ENCODE measurements at regions not wholly inside any gene's neighbourhood (a gene's known extent, or its start where the extent isn't known, plus 50 kb on each side); places are given as distances from the start of the nearest gene placed in this dataset.
"Not testable (repeated sequence)": the region's sequence is repeated elsewhere in the genome, so short reads cannot be mapped to it uniquely, and the experiment has no call there.

DNA sequence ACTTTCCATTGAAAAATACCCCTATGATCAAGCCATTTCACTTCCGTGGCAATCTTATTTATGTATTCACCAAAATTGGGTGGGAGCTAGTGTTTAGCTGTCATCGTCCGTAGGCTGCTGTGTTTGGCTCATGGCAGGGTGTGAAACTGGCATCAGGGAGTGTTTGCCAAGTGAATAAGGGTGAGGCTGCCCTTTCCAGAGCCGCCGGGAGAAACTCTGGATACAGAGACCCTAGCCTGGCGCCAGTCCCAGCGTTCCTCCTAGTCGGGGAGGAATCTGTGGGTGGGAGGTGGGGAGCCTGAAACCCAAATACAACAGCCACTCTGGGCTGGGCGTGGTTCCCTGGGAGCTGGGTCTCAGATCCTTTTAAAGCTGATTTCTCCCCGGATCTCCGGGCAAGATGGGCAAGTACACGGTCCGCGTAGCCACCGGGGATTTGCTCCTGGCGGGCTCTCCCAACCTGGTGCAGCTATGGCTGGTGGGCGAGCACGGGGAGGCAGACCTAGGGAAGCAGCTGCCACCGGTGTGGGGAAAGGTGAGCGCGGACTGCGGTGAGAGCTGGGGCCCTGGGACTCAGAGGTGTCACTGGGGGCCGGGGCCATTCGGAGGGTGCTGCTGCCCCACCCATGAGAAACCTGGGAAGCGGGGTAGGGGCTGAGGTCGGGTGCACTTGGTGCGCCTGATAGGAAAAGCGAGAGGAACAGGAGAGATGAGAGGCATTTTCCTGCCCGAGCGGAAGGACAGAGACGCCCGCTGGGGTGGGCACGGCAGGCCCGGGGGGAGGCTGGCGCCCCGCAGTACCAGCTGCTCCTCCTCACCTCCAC lies 62.1 kb upstream of the TEKT1 start:
- no peak for DNase-seq (ENCODE audit: low read depth in 4 of 4, low spot score in 2 of 4)

GRCh38 chr17:6894206-6894528 lies 62.6 kb upstream of the TEKT1 start:
- no peak for DNase-seq (ENCODE audit: low read depth in 4 of 4, low spot score in 2 of 4)

- no peak for DNase-seq (ENCODE audit: low read depth in 4 of 4, low spot score in 2 of 4)
Observed at GRCh38 chr17:6901086-6901485, 69.6 kb upstream of the TEKT1 start.

DNA sequence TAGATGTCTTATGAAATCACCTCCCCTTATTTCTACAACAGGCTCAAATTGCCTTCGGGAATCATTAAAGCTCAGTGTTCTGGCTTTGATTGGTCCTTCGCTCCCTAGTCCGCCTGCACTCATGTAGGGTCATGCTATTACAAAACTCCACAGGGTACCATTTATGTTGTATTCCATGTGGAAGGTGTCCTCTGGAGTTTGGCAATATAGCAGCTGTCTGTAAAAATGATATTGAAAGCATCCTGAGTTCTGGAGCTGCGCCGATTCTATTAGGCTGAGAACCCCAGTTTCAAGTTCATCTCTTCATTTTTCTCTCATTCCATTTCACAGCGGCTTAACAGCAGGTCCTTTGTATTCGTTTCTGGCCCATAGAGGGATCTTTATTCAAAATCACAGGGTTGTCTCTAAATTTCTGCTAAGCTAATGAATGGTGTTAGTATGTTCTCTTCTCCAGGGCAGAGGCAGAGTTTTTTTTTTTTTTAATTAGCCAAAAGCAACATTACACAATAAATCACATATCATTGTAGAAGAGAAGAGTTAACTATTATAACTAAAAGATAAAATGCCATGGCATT lies 71.9 kb upstream of the TEKT1 start:
- no peak for DNase-seq (ENCODE audit: low read depth in 4 of 4, low spot score in 2 of 4)

DNA sequence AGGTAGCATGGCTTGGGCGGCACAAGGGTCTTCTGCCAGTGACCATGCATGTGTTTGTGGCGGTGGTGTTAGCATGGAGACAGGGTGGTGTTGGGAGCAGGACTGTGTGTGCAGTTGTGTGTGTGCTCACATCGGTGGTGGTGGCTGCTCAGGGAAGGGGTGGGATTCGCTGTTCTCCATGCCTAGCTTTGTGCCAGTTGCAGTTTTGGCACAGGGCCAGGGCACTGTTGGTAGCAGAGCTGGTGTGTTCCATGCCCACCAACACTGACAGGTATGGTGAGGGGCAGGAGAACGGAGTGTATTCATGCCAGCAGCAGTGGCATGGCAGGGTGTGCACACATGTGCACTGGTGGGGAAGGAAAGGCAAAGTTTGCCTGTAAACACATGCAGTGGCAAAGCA lies 77.3 kb upstream of the TEKT1 start:
- no peak for DNase-seq (ENCODE audit: low read depth in 4 of 4, low spot score in 2 of 4)

DNA sequence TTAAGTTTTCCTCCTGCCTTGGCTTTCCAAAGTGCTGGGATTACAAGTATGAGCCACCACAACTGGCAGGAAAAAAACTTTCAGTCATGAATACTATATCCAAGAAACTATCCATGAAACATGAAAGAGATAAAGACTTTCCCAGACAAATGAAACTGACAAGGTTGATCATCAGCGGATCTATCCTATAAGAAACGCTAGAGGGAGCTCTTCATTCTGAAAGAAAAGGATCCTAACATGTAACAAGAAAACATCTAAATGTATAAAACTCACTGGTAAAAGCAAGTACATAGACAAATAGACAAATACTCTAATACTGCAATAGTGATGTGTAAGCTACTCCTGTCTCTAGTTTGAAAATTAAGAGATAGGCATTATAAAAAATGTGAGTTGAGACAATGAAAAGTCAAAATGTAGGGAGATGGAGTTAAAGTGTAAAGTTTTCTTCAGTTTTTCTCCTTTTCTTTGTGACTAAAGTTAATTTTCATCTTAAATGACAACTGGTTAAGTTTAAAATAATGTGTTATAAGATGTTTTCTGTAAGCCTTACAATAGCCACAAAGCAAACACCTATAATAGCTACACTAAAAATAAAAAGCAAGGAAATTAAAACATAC lies 79.6 kb upstream of the TEKT1 start:
- DNase-seq (ENCODE audit: low read depth in 4 of 4, low spot score in 2 of 4), result no peak

- DNase-seq (ENCODE audit: low read depth in 4 of 4, low spot score in 2 of 4), result no peak
Observed at GRCh38 chr17:6912110-6913051, 80.9 kb upstream of the TEKT1 start.

DNA sequence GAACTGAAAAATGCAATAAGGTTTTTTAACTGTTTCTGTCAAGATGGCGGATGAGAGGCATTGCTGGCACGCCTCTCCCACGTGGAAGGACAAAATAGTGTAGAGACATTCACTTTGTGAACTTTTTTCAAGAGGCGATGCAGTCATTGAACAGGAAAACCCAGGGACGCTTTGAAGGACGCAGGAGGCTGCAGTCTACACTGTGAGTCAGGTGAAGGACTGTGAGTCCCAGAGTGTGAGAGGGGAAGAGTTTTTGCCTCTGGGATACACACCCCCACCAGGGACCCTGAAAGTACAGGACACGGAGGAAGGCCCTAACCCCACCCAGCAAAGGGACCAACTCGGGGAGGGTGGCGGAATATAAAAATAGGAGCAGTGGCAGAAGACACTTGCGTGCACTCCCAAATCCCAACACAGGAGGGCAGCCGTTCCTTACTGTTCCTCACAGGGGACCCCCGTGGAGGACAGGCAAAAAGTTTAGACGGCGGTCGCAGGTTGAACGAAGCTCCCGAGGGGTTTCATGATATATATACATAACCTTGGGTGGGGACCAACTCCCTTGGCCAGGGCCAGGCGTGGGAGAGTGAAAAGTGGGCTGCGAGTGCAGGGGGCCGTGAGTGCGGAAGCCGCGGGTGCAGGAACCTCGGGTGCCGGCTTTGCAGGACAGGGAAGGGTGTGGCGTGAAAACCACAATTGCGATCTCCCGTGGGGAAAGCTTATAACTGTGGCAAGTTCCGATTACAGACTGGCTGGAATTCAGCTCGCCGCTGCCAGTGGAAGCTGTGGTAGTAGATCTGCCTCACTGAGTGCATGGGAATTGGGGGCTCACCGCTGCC lies 82.0 kb upstream of the ALOX12 start:
- DNase-seq (ENCODE audit: low read depth in 4 of 4, low spot score in 2 of 4), result peak in 2 of 4 donors; percentile 28 to 51

DNA sequence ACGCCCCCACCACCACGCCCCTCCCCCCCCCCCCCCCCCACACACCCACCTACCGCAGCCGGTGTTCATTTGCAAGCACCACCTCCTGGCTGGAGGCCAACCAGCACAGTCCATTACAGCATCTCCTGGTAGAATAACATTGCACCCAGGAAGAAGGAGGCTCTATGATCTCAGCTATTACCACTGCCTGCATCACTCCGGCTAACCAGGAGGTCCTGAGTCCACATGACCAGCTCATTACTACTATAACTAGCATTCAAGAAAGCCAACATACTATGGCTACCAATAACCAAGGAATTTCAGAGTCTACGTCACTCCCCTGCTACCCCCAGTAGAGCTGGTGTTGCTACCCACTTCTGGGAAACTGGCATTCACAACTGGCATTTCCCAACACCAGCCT lies 81.1 kb upstream of the ALOX12 start:
- no peak for DNase-seq (ENCODE audit: low read depth in 4 of 4, low spot score in 2 of 4)

- no peak for DNase-seq (ENCODE audit: low read depth in 4 of 4, low spot score in 2 of 4)
Observed at GRCh38 chr17:6915620-6916019, 80.2 kb upstream of the ALOX12 start.

GRCh38 chr17:6919158-6919557 lies 76.7 kb upstream of the ALOX12 start:
- no peak for DNase-seq (ENCODE audit: low read depth in 4 of 4, low spot score in 2 of 4)

DNA sequence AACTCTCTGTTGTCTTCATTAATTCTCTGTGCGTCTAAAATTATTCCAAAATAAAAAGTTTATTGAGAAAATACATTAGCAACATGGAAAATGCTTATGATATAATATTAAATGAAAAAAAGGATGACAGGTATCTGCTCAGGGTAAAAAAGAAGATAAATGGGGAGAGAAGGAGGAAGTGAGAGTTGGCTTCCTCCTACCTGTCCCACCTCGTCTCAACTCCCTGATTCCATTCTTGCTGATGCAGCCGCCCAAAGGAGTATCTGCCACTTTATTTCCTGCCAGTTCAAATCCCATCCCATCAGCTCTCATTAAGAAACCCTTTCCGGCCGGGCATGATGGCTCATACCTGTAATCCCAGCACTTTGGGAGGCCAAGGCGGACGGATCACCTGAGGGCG lies 72.5 kb upstream of the ALOX12 start:
- DNase-seq (ENCODE audit: low read depth in 4 of 4, low spot score in 2 of 4), result no peak

DNA sequence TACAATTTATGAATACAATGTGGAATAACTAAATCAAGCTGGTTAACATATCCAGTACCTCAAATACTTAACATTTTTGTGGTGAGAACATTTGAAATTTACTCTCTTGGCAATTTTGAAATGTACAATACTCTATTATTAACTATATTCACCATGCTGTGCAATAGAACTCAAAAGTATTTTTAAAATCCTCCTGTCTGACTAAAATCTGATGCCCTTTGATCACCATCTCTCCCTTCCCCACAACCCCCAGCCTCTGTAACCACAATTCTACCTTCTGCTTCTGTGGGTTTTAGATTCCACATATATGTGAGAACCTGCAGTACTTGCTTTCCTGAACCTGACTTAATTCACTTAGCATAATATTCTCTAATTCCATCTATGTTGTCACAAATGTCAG lies 71.6 kb upstream of the ALOX12 start:
- no peak for DNase-seq (ENCODE audit: low read depth in 4 of 4, low spot score in 2 of 4)

DNA sequence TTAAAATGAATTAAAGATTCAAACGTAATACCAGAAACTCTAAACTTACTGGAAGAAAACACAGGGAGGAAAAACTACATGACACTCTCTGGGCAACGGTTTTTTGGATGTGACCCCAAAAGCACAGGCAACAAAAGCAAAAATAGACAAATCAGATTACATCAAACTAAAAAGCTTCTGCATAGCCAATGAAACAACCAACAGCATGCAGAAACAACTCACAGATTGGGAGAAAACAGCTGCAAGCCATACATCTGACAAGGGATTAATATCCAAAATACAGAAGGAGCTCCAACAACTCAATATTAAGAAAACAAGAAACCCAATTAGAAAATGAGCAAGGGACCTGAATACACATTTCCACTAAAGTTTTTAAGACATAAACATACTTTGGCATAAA lies 69.2 kb upstream of the ALOX12 start:
- DNase-seq (ENCODE audit: low read depth in 4 of 4, low spot score in 2 of 4), result no peak

DNA sequence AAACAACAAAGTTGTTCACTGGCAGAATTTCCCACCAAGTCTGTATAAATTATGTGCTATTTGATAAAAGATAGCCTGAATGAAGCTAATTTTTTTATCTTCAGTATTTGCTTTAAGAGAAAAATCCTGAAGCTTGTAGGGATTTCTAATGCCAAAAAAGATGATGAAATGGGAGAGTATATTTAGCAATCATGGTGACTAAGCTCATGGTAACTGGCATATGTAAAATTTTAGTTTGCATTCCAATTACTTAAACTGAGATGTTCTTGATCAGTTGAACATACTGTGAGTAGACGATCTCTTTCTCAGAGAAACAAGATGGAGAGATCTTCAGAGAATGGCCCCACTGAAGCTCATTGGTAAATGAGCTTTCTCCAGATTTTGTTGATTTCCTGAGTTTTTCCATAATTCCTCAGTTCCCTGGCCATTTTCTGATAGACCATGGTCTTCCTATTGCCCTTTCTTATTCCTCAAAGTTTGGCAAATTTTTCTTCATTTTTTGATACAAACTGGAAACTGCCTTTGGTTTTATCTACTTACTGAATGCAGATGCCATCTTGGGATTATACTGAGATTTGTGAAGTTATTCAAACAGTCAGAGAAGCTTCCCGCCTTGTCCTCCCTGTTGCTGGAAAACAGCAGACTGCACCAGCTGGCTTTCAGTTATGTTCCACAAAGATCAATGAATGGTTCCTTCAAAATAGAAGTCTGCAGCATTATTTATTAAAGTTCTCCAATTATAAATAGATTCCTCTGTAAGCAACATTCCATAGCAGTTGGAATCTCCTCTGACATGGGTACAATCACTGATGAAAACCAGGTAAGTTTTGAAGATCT lies 68.3 kb upstream of the ALOX12 start:
- no peak for DNase-seq (ENCODE audit: low read depth in 4 of 4, low spot score in 2 of 4)

- DNase-seq (ENCODE audit: low read depth in 4 of 4, low spot score in 2 of 4), result no peak
Observed at GRCh38 chr17:6928193-6928592, 67.7 kb upstream of the ALOX12 start.

- DNase-seq (ENCODE audit: low read depth in 4 of 4, low spot score in 2 of 4), result no peak
Observed at GRCh38 chr17:6930749-6931148, 65.1 kb upstream of the ALOX12 start.

- not testable (repeated sequence) for DNase-seq (ENCODE audit: low read depth in 4 of 4, low spot score in 2 of 4)
Observed at GRCh38 chr17:6934544-6934943, 61.3 kb upstream of the ALOX12 start.

- DNase-seq (ENCODE audit: low read depth in 4 of 4, low spot score in 2 of 4), result no peak
Observed at GRCh38 chr17:6936370-6937028, 59.4 kb upstream of the ALOX12 start.

All from left renal cortex interstitium (tissue), 4 donors.